ENCODE measurements at regions not wholly inside any gene's neighbourhood (a gene's known extent, or its start where the extent isn't known, plus 50 kb on each side); places are given as distances from the start of the nearest gene placed in this dataset.
"Not testable (repeated sequence)": the region's sequence is repeated elsewhere in the genome, so short reads cannot be mapped to it uniquely, and the experiment has no call there.

- DNase-seq (ENCODE audit: low read depth in 2 of 2) = not testable (repeated sequence)
- H3K4me3 ChIP-seq (replicated peaks in 1 of 2; ENCODE audit: low read depth in 2 of 2, low read length in 2 of 2) = peak overlapping the region; percentile 21 to 32
Observed at GRCh38 chr1:143424491-143425032, 547.2 kb downstream of the FAM72C start.

- peak overlapping the region; percentile 38 to 42 for H3K4me3 ChIP-seq (replicated peaks in 1 of 2; ENCODE audit: low read depth in 2 of 2, low read length in 2 of 2)
- DNase-seq (ENCODE audit: low read depth in 2 of 2) = not testable (repeated sequence)
Observed at GRCh38 chr1:143423832-143424231, 548.0 kb downstream of the FAM72C start.

GRCh38 chr1:143421290-143421689 is 550.5 kb downstream of the FAM72C start:
- H3K4me3 ChIP-seq (replicated peaks in 1 of 2; ENCODE audit: low read depth in 2 of 2, low read length in 2 of 2); DNase-seq (ENCODE audit: low read depth in 2 of 2): not testable (repeated sequence)
